Bronchial epithelial cell (primary cell): ENCODE measurements at regions not wholly inside any gene's neighbourhood (a gene's known extent, or its start where the extent isn't known, plus 50 kb on each side); places are given as distances from the start of the nearest gene placed in this dataset.

Source experiments
- DNase-seq: peaks from one replicate; pipeline ENCODE4 v3.0.0-alpha.2; 2010; ENCODE audit warnings: low read depth
- FAIRE-seq: peaks from 2 replicates; lab custom pipeline; 2011; peaks lifted over from hg19 to GRCh38; lab: Jason Lieb, UNC
- H3K27me3 ChIP-seq: 2 replicates; pipeline ENCODE4 v1.5.1; 2011; ENCODE audit warnings: low read length; ENCODE audit not compliant: control insufficient read depth, insufficient read depth
- H3K36me3 ChIP-seq: 2 replicates; pipeline ENCODE4 v1.5.1; 2011; ENCODE audit warnings: low read length; ENCODE audit not compliant: control insufficient read depth, insufficient read depth
- H3K4me3 ChIP-seq: 2 replicates; pipeline ENCODE4 v1.5.1; 2011; ENCODE audit warnings: mild to moderate bottlenecking, low read depth, low read length, control low read depth
- TF ChIP-seq, protein P1 (sequence below): IDR thresholded peaks from 2 replicates; pipeline ENCODE4 v1.5.1; 2011; ENCODE audit warnings: mild to moderate bottlenecking, moderate library complexity, low read length, control low read depth, inconsistent platforms; ENCODE audit not compliant: insufficient read depth, severe bottlenecking

DNA sequence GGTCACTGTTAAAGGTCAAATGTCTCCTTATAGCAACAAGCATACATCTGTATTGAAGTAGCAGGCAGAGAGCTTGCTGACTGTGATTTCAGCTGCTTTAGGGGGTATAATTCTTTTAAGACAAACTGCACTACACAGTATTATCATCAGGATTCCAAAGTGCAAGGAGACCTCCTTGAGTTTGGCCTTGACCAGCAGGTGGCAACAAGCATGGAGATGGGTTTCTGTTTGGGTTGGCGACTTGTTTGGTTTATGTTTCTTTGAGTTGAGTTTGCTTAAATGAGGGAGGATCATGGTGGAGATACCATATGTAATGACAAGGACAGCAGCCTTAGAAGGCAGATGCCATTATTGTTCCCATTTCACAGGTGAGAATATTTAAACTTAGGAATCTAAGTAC, 681.0 kb upstream of the ID2 start:
- H3K27me3 ChIP-seq: no peaks in the 10 kb centered on the region
- TF ChIP-seq, protein P1, sequence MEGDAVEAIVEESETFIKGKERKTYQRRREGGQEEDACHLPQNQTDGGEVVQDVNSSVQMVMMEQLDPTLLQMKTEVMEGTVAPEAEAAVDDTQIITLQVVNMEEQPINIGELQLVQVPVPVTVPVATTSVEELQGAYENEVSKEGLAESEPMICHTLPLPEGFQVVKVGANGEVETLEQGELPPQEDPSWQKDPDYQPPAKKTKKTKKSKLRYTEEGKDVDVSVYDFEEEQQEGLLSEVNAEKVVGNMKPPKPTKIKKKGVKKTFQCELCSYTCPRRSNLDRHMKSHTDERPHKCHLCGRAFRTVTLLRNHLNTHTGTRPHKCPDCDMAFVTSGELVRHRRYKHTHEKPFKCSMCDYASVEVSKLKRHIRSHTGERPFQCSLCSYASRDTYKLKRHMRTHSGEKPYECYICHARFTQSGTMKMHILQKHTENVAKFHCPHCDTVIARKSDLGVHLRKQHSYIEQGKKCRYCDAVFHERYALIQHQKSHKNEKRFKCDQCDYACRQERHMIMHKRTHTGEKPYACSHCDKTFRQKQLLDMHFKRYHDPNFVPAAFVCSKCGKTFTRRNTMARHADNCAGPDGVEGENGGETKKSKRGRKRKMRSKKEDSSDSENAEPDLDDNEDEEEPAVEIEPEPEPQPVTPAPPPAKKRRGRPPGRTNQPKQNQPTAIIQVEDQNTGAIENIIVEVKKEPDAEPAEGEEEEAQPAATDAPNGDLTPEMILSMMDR: peak; percentile 8
- H3K36me3 ChIP-seq: no peaks in the 10 kb centered on the region
- DNase-seq (no peak), FAIRE-seq (no peak)
- no peak overlapping the region for H3K4me3 ChIP-seq

DNA sequence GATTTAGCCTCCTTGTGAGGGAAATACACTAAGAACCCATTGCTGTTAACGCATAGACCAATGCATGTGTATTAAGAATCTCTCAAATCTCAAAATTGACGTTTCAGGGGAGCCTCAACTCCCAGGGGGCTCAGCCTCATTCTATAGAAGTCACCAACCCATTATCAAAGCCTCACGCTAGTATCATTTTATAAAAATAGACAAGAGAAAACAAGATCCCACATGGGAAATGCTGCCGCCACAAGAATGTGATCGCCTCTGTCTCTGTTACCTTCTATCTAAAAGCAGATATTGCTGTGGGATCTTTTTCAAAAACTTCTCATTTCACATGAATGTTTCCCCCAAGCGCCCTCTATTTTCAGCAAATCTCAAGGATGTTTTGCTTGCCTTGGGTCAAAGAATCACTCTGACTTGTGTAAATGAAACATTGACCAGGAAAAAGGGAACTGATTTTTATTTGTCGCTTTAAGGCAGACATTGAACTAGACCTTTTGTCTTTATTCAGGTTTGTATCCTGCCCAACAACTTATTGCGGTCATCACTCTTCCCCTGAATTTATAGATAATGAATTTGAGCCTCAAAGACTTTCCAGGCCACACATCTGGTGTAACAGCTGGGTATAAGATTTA, 679.0 kb upstream of the ID2 start:
- Histone ChIP-seq H3K36me3 (no peaks in the 10 kb centered on the region), H3K27me3 (no peaks in the 10 kb centered on the region), H3K4me3 (no peak overlapping the region)
- FAIRE-seq (no peak), DNase-seq (no peak)
- TF ChIP-seq, protein P1: no peak

DNA sequence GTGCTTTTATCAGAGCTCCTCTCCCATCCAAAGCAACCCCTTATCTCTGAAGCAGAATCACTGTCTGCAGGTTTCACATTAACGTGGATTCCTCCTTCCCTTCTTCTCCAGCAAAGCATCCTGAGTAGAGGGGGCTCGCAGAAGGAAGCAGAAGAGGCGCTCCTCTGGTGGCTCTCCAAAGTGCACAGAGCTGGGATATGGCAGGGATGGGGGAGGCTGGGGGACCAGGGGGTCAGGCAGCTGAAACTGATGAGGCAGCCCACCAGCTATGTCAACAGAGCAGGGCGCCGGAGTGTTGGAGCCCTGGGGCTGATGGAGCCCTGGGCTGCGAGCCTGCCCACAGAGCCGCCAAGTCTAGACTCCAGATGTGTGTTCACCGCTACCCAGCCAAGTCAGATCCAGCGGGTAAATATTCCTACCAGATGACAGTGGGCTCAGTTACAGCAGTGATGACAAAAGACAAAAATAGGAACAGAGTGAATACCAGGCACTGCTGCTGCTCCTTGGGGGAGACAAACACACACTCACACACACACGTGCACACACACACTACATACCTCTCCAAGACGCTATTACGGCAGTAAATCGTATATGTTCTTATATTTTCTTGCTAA, 678.3 kb upstream of the ID2 start:
- TF ChIP-seq, protein P1: no peak
- H3K27me3 ChIP-seq: no peaks in the 10 kb centered on the region
- DNase-seq (no peak), FAIRE-seq (no peak)
- H3K4me3 ChIP-seq: no peak overlapping the region
- H3K36me3 ChIP-seq: no peaks in the 10 kb centered on the region

DNA sequence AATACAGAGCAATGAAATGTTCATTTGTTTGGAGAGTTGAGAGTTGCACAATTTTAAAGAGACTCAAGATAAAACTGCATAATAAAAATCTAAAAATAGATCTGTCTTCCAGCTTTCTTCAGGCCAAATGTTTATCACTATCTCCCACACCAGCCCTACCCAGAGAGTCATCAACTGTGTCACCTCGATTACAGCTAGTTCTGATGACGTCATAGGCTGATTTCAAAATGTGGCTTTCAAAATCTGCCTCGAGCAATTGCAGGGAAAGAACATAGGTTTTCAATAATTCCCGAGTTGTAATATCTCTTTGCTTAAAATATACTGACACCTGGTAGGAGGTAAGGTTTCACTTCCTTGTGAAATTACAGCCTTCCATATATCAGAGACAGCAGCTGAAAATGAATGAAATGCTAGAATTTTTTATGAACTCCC, 677.6 kb upstream of the ID2 start:
- H3K36me3 ChIP-seq: no peaks in the 10 kb centered on the region
- FAIRE-seq (no peak), DNase-seq (peak; percentile 85)
- H3K27me3 ChIP-seq: no peaks in the 10 kb centered on the region
- TF ChIP-seq, protein P1: no peak
- no peak overlapping the region for H3K4me3 ChIP-seq

DNA sequence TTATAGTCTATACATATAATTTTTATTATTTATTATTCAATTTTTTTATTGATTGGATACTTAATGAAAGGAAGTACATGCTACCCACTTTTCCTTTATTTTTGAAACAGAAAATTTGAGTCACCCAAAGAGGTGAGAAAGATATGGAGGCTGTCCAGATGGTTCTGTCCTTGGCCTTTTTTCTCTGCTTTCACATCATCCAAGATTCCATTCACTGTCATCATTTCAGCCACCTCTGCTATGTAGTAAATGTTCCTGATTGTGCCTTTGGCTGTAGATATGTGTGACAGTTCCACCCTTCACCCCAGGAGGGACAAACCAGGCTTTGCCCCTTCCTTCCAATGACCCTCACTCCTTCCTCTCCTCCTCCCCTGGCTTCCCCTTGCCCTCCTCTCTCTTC, 675.7 kb upstream of the ID2 start:
- DNase-seq: no peak
- no peaks in the 10 kb centered on the region for H3K27me3 ChIP-seq
- H3K4me3 ChIP-seq: no peak overlapping the region
- H3K36me3 ChIP-seq: no peaks in the 10 kb centered on the region
- TF ChIP-seq, protein P1: no peak
- FAIRE-seq: no peak
